Breast epithelium (tissue), 4 donors: ENCODE measurements at regions not wholly inside any gene's neighbourhood (a gene's known extent, or its start where the extent isn't known, plus 50 kb on each side); places are given as distances from the start of the nearest gene placed in this dataset.

Source experiments
- DNase-seq, 2 donors: peaks; one replicate each; pipeline ENCODE4 v3.0.0-alpha.2; 2019; ENCODE audit warnings: low spot score in 2 of 2
- H3K27ac ChIP-seq, 2 donors: fragments of 200-600 bp; sonication (generic) in 1 of 2; one replicate each; pipeline ENCODE4 v1.5.1; 2016 to 2019; ENCODE audit warnings: mild to moderate bottlenecking in 1 of 2
- H3K27me3 ChIP-seq, 2 donors: fragments of 200-600 bp; sonication (generic) in 1 of 2; one replicate each; pipeline versions ENCODE4 v1.5.1 to v1.6.0; 2017 to 2019; ENCODE audit warnings: control low read depth in 1 of 2, mild to moderate bottlenecking in 1 of 2
- H3K36me3 ChIP-seq: fragments of 200-600 bp; one replicate; pipeline ENCODE4 v1.5.1; 2019
- H3K4me1 ChIP-seq, 2 donors: fragments of 200-600 bp; sonication (generic); one replicate each; pipeline ENCODE4 v1.5.1; 2016 to 2019; ENCODE audit warnings: control low read depth in 1 of 2
- H3K4me3 ChIP-seq, 3 donors: fragments of 200-600 bp; sonication (generic); 1 replicate in 2 of 3; 2 replicates in 1 of 3; pipeline ENCODE4 v1.5.1; 2016 to 2019; ENCODE audit warnings: mild to moderate bottlenecking in 3 of 3, moderate library complexity in 2 of 3
- H3K9me3 ChIP-seq, 2 donors: fragments of 200-600 bp; sonication (generic) in 1 of 2; one replicate each; pipeline ENCODE4 v1.5.1; 2016 to 2019; ENCODE audit warnings: control low read depth in 1 of 2
- POLR2A ChIP-seq: fragments of 450-650 bp; IDR thresholded peaks from one replicate; pipeline ENCODE4 v1.6.1; 2016; ENCODE audit warnings: antibody characterized with exemption, mild to moderate bottlenecking, moderate library complexity
- POLR2AphosphoS5 ChIP-seq, 3 donors: sonication (generic); formaldehyde crosslinking; IDR thresholded peaks; one replicate each; pipeline ENCODE4 v1.6.1; 2017; ENCODE audit warnings: antibody characterized with exemption in 3 of 3
- intact Hi-C: fragments of 100-400 bp; cut with DNase I; formaldehyde crosslinking; loops from one replicate; pipeline ENCODE4 v1.15.1; 2023; ENCODE audit warnings: low total_unique reads
- TF ChIP-seq, protein P1 (sequence below), 3 donors: fragments of 450-650 bp; IDR thresholded peaks; one replicate each; pipeline ENCODE4 v1.5.1; 2016 to 2017; ENCODE audit warnings: antibody characterized with exemption in 3 of 3, mild to moderate bottlenecking in 3 of 3, moderate library complexity in 3 of 3

GRCh38 chr13:73635166-73635787 lies 498.9 kb downstream of the KLF12 start:
- Histone ChIP-seq H3K27ac (no peak overlapping the region), H3K36me3 (no peaks in the 10 kb centered on the region), H3K4me3 (no peak overlapping the region), H3K9me3 (no peaks in the 10 kb centered on the region), H3K4me1 (no peaks in the 10 kb centered on the region), H3K27me3 (no peaks in the 10 kb centered on the region)
- intact Hi-C loops: no loop called here
- DNase-seq: no peak
- TF ChIP-seq POLR2AphosphoS5 (IDR thresholded peaks at IDR 0.05) (no peak), POLR2A (no peak)
- TF ChIP-seq, protein P1, sequence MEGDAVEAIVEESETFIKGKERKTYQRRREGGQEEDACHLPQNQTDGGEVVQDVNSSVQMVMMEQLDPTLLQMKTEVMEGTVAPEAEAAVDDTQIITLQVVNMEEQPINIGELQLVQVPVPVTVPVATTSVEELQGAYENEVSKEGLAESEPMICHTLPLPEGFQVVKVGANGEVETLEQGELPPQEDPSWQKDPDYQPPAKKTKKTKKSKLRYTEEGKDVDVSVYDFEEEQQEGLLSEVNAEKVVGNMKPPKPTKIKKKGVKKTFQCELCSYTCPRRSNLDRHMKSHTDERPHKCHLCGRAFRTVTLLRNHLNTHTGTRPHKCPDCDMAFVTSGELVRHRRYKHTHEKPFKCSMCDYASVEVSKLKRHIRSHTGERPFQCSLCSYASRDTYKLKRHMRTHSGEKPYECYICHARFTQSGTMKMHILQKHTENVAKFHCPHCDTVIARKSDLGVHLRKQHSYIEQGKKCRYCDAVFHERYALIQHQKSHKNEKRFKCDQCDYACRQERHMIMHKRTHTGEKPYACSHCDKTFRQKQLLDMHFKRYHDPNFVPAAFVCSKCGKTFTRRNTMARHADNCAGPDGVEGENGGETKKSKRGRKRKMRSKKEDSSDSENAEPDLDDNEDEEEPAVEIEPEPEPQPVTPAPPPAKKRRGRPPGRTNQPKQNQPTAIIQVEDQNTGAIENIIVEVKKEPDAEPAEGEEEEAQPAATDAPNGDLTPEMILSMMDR (IDR thresholded peaks at IDR 0.05): no peak

GRCh38 chr13:73633817-73634460 lies 500.3 kb downstream of the KLF12 start:
- no peak for DNase-seq
- no peaks in the 10 kb centered on the region for H3K36me3 ChIP-seq
- H3K27me3 ChIP-seq: no peaks in the 10 kb centered on the region
- no peak overlapping the region for H3K4me3 ChIP-seq
- H3K27ac ChIP-seq: no peak overlapping the region
- H3K4me1 ChIP-seq: no peaks in the 10 kb centered on the region
- H3K9me3 ChIP-seq: no peaks in the 10 kb centered on the region
- TF ChIP-seq, protein P1 (IDR thresholded peaks at IDR 0.05): no peak
- no peak for TF ChIP-seq POLR2A
- TF ChIP-seq POLR2AphosphoS5 (IDR thresholded peaks at IDR 0.05): no peak
- intact Hi-C loops: no loop called here

- H3K9me3 ChIP-seq: no peaks in the 10 kb centered on the region
- no peaks in the 10 kb centered on the region for H3K36me3 ChIP-seq
- no peak for TF ChIP-seq POLR2AphosphoS5 (IDR thresholded peaks at IDR 0.05)
- TF ChIP-seq POLR2A: no peak
- TF ChIP-seq, protein P1 (IDR thresholded peaks at IDR 0.05): no peak
- H3K27ac ChIP-seq: no peak overlapping the region
- intact Hi-C loops: no loop called here
- H3K27me3 ChIP-seq: no peaks in the 10 kb centered on the region
- no peak for DNase-seq
- no peak overlapping the region for H3K4me3 ChIP-seq
- no peaks in the 10 kb centered on the region for H3K4me1 ChIP-seq
These were observed 502.8 kb downstream of the KLF12 start for GRCh38 chr13:73631411-73631810.

- H3K36me3 ChIP-seq: no peaks in the 10 kb centered on the region
- H3K4me1 ChIP-seq: no peaks in the 10 kb centered on the region
- H3K27me3 ChIP-seq: no peaks in the 10 kb centered on the region
- H3K27ac ChIP-seq: no peak overlapping the region
- intact Hi-C loops: no loop called here
- TF ChIP-seq POLR2AphosphoS5 (IDR thresholded peaks at IDR 0.05) (no peak), POLR2A (no peak)
- TF ChIP-seq, protein P1 (IDR thresholded peaks at IDR 0.05): no peak
- no peaks in the 10 kb centered on the region for H3K9me3 ChIP-seq
- DNase-seq: no peak
- H3K4me3 ChIP-seq: no peak overlapping the region
These were observed 508.5 kb downstream of the KLF12 start for GRCh38 chr13:73625562-73626339.

DNA sequence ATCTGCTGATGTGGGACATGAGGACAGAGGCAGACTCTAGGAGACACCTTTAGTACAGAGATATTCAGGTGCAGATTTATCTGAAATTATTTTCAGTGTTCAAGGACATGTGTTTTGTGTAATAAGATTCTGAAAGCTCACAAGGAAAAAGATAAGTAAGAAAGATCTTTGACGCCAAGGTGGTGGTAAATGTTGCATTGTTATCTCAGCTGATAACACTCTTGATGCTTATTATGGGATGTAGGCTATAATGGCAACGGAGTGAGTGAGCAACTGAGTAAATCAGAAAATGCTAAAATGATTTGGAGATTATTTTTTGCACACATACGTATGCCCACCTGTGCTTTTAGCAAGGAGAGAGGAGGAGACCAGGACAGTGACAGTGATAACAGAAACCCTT lies 510.9 kb downstream of the KLF12 start:
- no peak for DNase-seq
- intact Hi-C loops: no loop called here
- Histone ChIP-seq H3K9me3 (no peaks in the 10 kb centered on the region), H3K4me3 (no peak overlapping the region), H3K27ac (no peak overlapping the region), H3K4me1 (no peaks in the 10 kb centered on the region), H3K36me3 (no peaks in the 10 kb centered on the region), H3K27me3 (no peaks in the 10 kb centered on the region)
- no peak for TF ChIP-seq POLR2A
- TF ChIP-seq, protein P1 (IDR thresholded peaks at IDR 0.05): no peak
